Loucy (cell line): ENCODE measurements at regions not wholly inside any gene's neighbourhood (a gene's known extent, or its start where the extent isn't known, plus 50 kb on each side); places are given as distances from the start of the nearest gene placed in this dataset.

ENCODE experiments used
- H2AFZ ChIP-seq: fragments of 200-600 bp; sonication (generic); 2 replicates; pipeline ENCODE4 v1.6.0; 2016; ENCODE audit warnings: antibody characterized with exemption, mild to moderate bottlenecking, low read length, moderate library complexity
- H3F3A ChIP-seq: fragments of 200-600 bp; 2 replicates; pipeline ENCODE4 v1.6.0; 2016; ENCODE audit warnings: antibody characterized with exemption, low read depth, mild to moderate bottlenecking
- H3K27me3 ChIP-seq: fragments of 200-600 bp; sonication (generic); 2 replicates; pipeline ENCODE4 v1.6.1; 2014; ENCODE audit warnings: low read length, mild to moderate bottlenecking; ENCODE audit not compliant: insufficient read depth, poor library complexity, severe bottlenecking
- H3K36me3 ChIP-seq: fragments of 200-600 bp; sonication (generic); 2 replicates; pipeline ENCODE4 v1.6.1; 2016; ENCODE audit warnings: low read length; ENCODE audit not compliant: insufficient read depth
- H3K4me1 ChIP-seq: fragments of 200-600 bp; sonication (generic); 2 replicates; pipeline ENCODE4 v1.5.1; 2014; ENCODE audit warnings: low read length, mild to moderate bottlenecking; ENCODE audit not compliant: insufficient read depth, poor library complexity, severe bottlenecking
- H3K4me2 ChIP-seq: fragments of 200-600 bp; sonication (generic); 2 replicates; pipeline ENCODE4 v1.6.0; 2014; ENCODE audit warnings: antibody characterized with exemption, low read length, low read depth, mild to moderate bottlenecking; ENCODE audit not compliant: poor library complexity, severe bottlenecking
- H3K4me3 ChIP-seq: fragments of 200-600 bp; sonication (generic); 2 replicates; pipeline ENCODE4 v1.5.1; 2014; ENCODE audit warnings: low read length, mild to moderate bottlenecking, mixed read lengths; ENCODE audit not compliant: poor library complexity, severe bottlenecking
- H3K79me2 ChIP-seq: fragments of 200-600 bp; sonication (generic); 2 replicates; pipeline ENCODE4 v1.6.1; 2014; ENCODE audit warnings: low read length; ENCODE audit not compliant: insufficient read depth
- H3K9ac ChIP-seq: fragments of 200-600 bp; sonication (generic); 2 replicates; pipeline ENCODE4 v1.6.0; 2014; ENCODE audit warnings: mild to moderate bottlenecking, low read depth, low read length, moderate library complexity; ENCODE audit not compliant: poor library complexity, severe bottlenecking
- H3K9me2 ChIP-seq: fragments of 200-600 bp; sonication (generic); replicated peaks from 2 replicates; pipeline ENCODE4 v1.6.1; 2016; ENCODE audit warnings: low read depth, low read length, mixed read lengths
- H3K9me3 ChIP-seq: fragments of 200-600 bp; sonication (generic); 2 replicates; pipeline ENCODE4 v1.6.1; 2014; ENCODE audit warnings: mild to moderate bottlenecking, antibody characterized with exemption, low read length, low read depth; ENCODE audit not compliant: insufficient read depth
- H4K20me1 ChIP-seq: fragments of 200-600 bp; sonication (generic); 2 replicates; pipeline ENCODE4 v1.6.0; 2014; ENCODE audit warnings: antibody characterized with exemption, low read length, mild to moderate bottlenecking; ENCODE audit not compliant: insufficient read depth, poor library complexity, severe bottlenecking
- CTCF ChIP-seq: fragments of 200-600 bp; sonication (generic); conservative IDR thresholded peaks from 2 replicates; pipeline ENCODE4 v1.5.1; 2014; ENCODE audit warnings: mild to moderate bottlenecking, antibody characterized with exemption, low read length
- EZH2phosphoT487 ChIP-seq: fragments of 200-600 bp; IDR thresholded peaks from 2 replicates; pipeline ENCODE4 v1.6.1; 2018; ENCODE audit warnings: antibody characterized with exemption, mild to moderate bottlenecking, moderate library complexity, borderline replicate concordance

DNA sequence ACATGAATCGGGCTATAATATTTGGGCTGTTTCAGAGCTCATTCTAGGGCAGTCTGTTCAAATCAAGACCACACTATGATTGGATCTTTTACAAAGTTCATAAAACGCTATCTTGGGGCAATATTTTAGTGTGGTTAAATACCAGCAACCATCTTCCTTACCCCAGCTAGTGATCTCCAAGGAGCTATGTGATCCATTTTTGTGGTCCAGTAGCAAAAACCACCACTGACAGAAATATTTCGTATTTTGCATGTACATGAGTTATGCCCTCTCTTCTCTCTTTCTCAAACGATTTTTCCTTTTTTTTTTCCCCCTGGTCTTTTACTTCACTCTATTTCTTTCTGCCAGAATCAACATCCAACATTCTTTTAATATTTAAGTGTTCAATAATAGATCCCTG is 280.6 kb upstream of the KITLG start:
- H3K4me3 ChIP-seq, result no peak overlapping the region
- H3K9me3 ChIP-seq, result no peaks in the 10 kb centered on the region
- no peaks in the 10 kb centered on the region for H3K79me2 ChIP-seq
- no peak overlapping the region for H3K4me2 ChIP-seq
- no peak for TF ChIP-seq EZH2phosphoT487
- no peak for TF ChIP-seq CTCF
- H3K36me3 ChIP-seq, result no peaks in the 10 kb centered on the region
- H3K9me2 ChIP-seq, result no peaks in the 10 kb centered on the region
- H3F3A ChIP-seq, result no peaks in the 10 kb centered on the region
- no peaks in the 10 kb centered on the region for H3K27me3 ChIP-seq
- no peaks in the 10 kb centered on the region for H4K20me1 ChIP-seq
- no peak overlapping the region for H3K9ac ChIP-seq
- no peak overlapping the region for H2AFZ ChIP-seq
- no peaks in the 10 kb centered on the region for H3K4me1 ChIP-seq

- no peaks in the 10 kb centered on the region for H3K9me3 ChIP-seq
Observed at GRCh38 chr12:88856201-88856600, 275.9 kb upstream of the KITLG start.

DNA sequence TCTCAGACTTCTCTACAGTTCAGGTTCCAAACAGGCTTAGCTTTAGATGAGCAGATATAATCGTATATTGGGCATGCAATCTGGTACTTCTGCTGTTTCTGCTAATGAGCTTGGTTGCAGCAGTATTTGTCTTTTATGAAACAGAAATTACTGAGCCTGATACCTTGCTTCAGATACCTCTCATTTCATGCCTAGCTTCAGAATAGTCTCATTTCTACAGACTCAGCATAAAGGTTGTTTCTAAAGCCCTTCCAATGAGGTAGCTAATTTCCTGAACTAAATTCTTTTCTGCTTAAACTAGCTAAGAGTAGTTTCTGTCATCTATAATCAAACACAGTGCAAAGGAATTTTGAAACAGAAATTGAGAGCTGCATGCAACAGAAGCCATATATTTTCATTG is 275.0 kb upstream of the KITLG start:
- no peaks in the 10 kb centered on the region for H3K27me3 ChIP-seq
- no peaks in the 10 kb centered on the region for H3K9me3 ChIP-seq
- TF ChIP-seq CTCF (no peak), EZH2phosphoT487 (no peak)
- no peak overlapping the region for H2AFZ ChIP-seq
- H3K9ac ChIP-seq, result no peak overlapping the region
- no peaks in the 10 kb centered on the region for H3F3A ChIP-seq
- H4K20me1 ChIP-seq, result no peaks in the 10 kb centered on the region
- no peak overlapping the region for H3K4me3 ChIP-seq
- H3K4me1 ChIP-seq, result no peaks in the 10 kb centered on the region
- H3K36me3 ChIP-seq, result no peaks in the 10 kb centered on the region
- no peak overlapping the region for H3K4me2 ChIP-seq
- H3K79me2 ChIP-seq, result no peaks in the 10 kb centered on the region
- H3K9me2 ChIP-seq, result no peaks in the 10 kb centered on the region

More at GRCh38 chr12:88856201-88856600, 275.9 kb upstream of the KITLG start:
- TF ChIP-seq CTCF (no peak), EZH2phosphoT487 (no peak)
- H3K36me3 ChIP-seq, result no peaks in the 10 kb centered on the region
- H3K4me3 ChIP-seq, result no peak overlapping the region
- H3K4me2 ChIP-seq, result no peak overlapping the region
- no peaks in the 10 kb centered on the region for H3K9me2 ChIP-seq
- no peaks in the 10 kb centered on the region for H3K4me1 ChIP-seq
- H3K9ac ChIP-seq, result no peak overlapping the region
- no peaks in the 10 kb centered on the region for H3K27me3 ChIP-seq
- H3F3A ChIP-seq, result no peaks in the 10 kb centered on the region
- no peaks in the 10 kb centered on the region for H3K79me2 ChIP-seq
- no peaks in the 10 kb centered on the region for H4K20me1 ChIP-seq
- H2AFZ ChIP-seq, result no peak overlapping the region
